HEK293T (cell line): ENCODE measurements at regions not wholly inside any gene's neighbourhood (a gene's known extent, or its start where the extent isn't known, plus 50 kb on each side); places are given as distances from the start of the nearest gene placed in this dataset.

ENCODE experiments used
- CTCF ChIA-PET: fragments of 350-600 bp; formaldehyde crosslinking; extraction: SDS; loops from one replicate; lab custom pipeline; 2021; ENCODE audit warnings: antibody characterized with exemption, inconsistent platforms; lab: Yijun Ruan, JAX
- POLR2A ChIA-PET: fragments of 350-600 bp; formaldehyde crosslinking; extraction: SDS; loops from one replicate; lab custom pipeline; 2020; ENCODE audit warnings: antibody characterized with exemption, inconsistent platforms; lab: Yijun Ruan, JAX
- DNase-seq: peaks from one replicate; pipeline ENCODE4 v3.0.0; 2012; ENCODE audit warnings: mixed read lengths; ENCODE audit errors: extremely low spot score
- ARNT ChIP-seq: fragments of 450-650 bp; IDR thresholded peaks from 2 replicates; pipeline ENCODE4 v1.6.1; 2017; ENCODE audit warnings: mild to moderate bottlenecking
- BHLHE40 ChIP-seq: fragments of 450-650 bp; IDR thresholded peaks from 2 replicates; pipeline ENCODE4 v1.6.1; 2016; ENCODE audit warnings: mild to moderate bottlenecking, moderate library complexity, borderline replicate concordance
- CTBP1 ChIP-seq: fragments of 450-650 bp; IDR thresholded peaks from 2 replicates; pipeline ENCODE4 v1.6.1; 2016; ENCODE audit warnings: borderline replicate concordance
- ELF4 ChIP-seq: fragments of 450-650 bp; IDR thresholded peaks from 2 replicates; pipeline ENCODE4 v1.6.1; 2017; ENCODE audit warnings: antibody characterized with exemption
- FOXA1 ChIP-seq: fragments of 450-650 bp; IDR thresholded peaks from 2 replicates; pipeline ENCODE4 v1.6.1; 2016; ENCODE audit warnings: mild to moderate bottlenecking
- FOXK2 ChIP-seq: fragments of 450-650 bp; IDR thresholded peaks from 2 replicates; pipeline ENCODE4 v1.6.1; 2016; ENCODE audit warnings: mild to moderate bottlenecking
- FOXM1 ChIP-seq: fragments of 450-650 bp; IDR thresholded peaks from 2 replicates; pipeline ENCODE4 v1.6.1; 2017; ENCODE audit warnings: mild to moderate bottlenecking, borderline replicate concordance
- HDGF ChIP-seq: fragments of 450-650 bp; IDR thresholded peaks from 2 replicates; pipeline ENCODE4 v1.6.1; 2017; ENCODE audit warnings: antibody characterized with exemption, borderline replicate concordance
- L3MBTL2 ChIP-seq: fragments of 450-650 bp; conservative IDR thresholded peaks from 2 replicates; pipeline ENCODE4 v1.6.1; 2016; ENCODE audit warnings: mild to moderate bottlenecking
- LEF1 ChIP-seq: fragments of 450-650 bp; IDR thresholded peaks from 2 replicates; pipeline ENCODE4 v1.6.1; 2017; ENCODE audit warnings: mild to moderate bottlenecking, borderline replicate concordance
- NFRKB ChIP-seq: fragments of 450-650 bp; IDR thresholded peaks from 2 replicates; pipeline ENCODE4 v1.6.1; 2016; ENCODE audit warnings: mild to moderate bottlenecking, moderate library complexity
- PKNOX1 ChIP-seq: fragments of 450-650 bp; IDR thresholded peaks from 2 replicates; pipeline ENCODE4 v1.6.1; 2016
- SP1 ChIP-seq: fragments of 450-650 bp; IDR thresholded peaks from 2 replicates; pipeline ENCODE4 v1.6.1; 2017
- SUZ12 ChIP-seq: fragments of 450-650 bp; IDR thresholded peaks from 2 replicates; pipeline ENCODE4 v1.6.1; 2016; ENCODE audit warnings: mild to moderate bottlenecking
- TARDBP ChIP-seq: fragments of 450-650 bp; IDR thresholded peaks from 2 replicates; pipeline ENCODE4 v1.6.1; 2016
- ZNF384 ChIP-seq: fragments of 450-650 bp; IDR thresholded peaks from 2 replicates; pipeline ENCODE4 v1.6.1; 2016

- POLR2A ChIA-PET = interaction anchor here (0.8 to 2.7 kb wide), 2 partner anchors 12 to 98 kb away, joined by 3 to 13 read pairs; no protein-coding TSS in a partner anchor
- DNase-seq = no peak
- CTCF ChIA-PET = no interaction called here
- TF ChIP-seq PKNOX1 (no peak), SP1 (no peak), ELF4 (no peak), LEF1 (no peak), FOXK2 (no peak), CTBP1 (no peak), ZNF384 (no peak), TARDBP (no peak), HDGF (no peak), L3MBTL2 (no peak), FOXA1 (no peak), SUZ12 (no peak), BHLHE40 (no peak)
These were observed 107.1 kb upstream of the ERRFI1 start for GRCh38 chr1:8133190-8133589.

GRCh38 chr1:8127171-8127641 is 101.1 kb upstream of the ERRFI1 start:
- no peak for DNase-seq
- CTCF ChIA-PET = interaction anchor here (0.5 kb wide), 1 partner anchor 145 kb away, joined by 6 read pairs; no protein-coding TSS in a partner anchor
- POLR2A ChIA-PET = no interaction called here
- TF ChIP-seq ARNT = no peak
- no peak for TF ChIP-seq ZNF384
- TF ChIP-seq FOXK2 = no peak
- no peak for TF ChIP-seq FOXA1
- no peak for TF ChIP-seq L3MBTL2
- no peak for TF ChIP-seq ELF4
- TF ChIP-seq TARDBP = no peak
- no peak for TF ChIP-seq SUZ12
- no peak for TF ChIP-seq FOXM1
- no peak for TF ChIP-seq LEF1
- TF ChIP-seq BHLHE40 = no peak
- TF ChIP-seq NFRKB = no peak
- no peak for TF ChIP-seq PKNOX1
- TF ChIP-seq CTBP1 = no peak
- no peak for TF ChIP-seq SP1
- no peak for TF ChIP-seq HDGF

- POLR2A ChIA-PET = interaction anchor here (2.0 to 3.3 kb wide), 2 partner anchors 10 to 20 kb away, joined by 4 to 13 read pairs; no protein-coding TSS in a partner anchor
- CTCF ChIA-PET = interaction anchor here (1.2 kb wide), 1 partner anchor 104 kb away, joined by 3 read pairs; no protein-coding TSS in a partner anchor
- no peak for TF ChIP-seq BHLHE40
- TF ChIP-seq PKNOX1 = no peak
- TF ChIP-seq ZNF384 = no peak
- no peak for DNase-seq
These were observed 96.6 kb upstream of the ERRFI1 start for GRCh38 chr1:8122477-8123407.

- CTCF ChIA-PET = interaction anchor here (1.2 kb wide), 1 partner anchor 104 kb away, joined by 3 read pairs; no protein-coding TSS in a partner anchor
- POLR2A ChIA-PET = interaction anchor here (2.0 to 3.3 kb wide), 2 partner anchors 11 to 21 kb away, joined by 4 to 13 read pairs; no protein-coding TSS in a partner anchor
- no peak for DNase-seq
- TF ChIP-seq FOXK2 = no peak
- no peak for TF ChIP-seq ELF4
- no peak for TF ChIP-seq L3MBTL2
- TF ChIP-seq SUZ12 = no peak
These were observed 96.0 kb upstream of the ERRFI1 start for GRCh38 chr1:8122160-8122476.

- ChIA-PET POLR2A (interaction anchor here (1.0 to 3.3 kb wide), 3 partner anchors 11 to 21 kb away, joined by 3 to 13 read pairs (median 4); no protein-coding TSS in a partner anchor), CTCF (interaction anchor here (1.2 to 1.4 kb wide), 2 partner anchors 103 to 106 kb away, joined by 3 read pairs; no protein-coding TSS in a partner anchor)
- TF ChIP-seq PKNOX1 (peak; percentile 49; the same call in 1 of the 2 replicates), BHLHE40 (no peak)
- DNase-seq = no peak
These were observed 95.4 kb upstream of the ERRFI1 start for GRCh38 chr1:8121261-8122159.
